Ectodermal cell (in vitro differentiated cells): ENCODE measurements at regions not wholly inside any gene's neighbourhood (a gene's known extent, or its start where the extent isn't known, plus 50 kb on each side); places are given as distances from the start of the nearest gene placed in this dataset.

Source experiments
- H3K27ac ChIP-seq: 2 replicates; pipeline ENCODE4 v1.7.0; 2013; ENCODE audit warnings: mild to moderate bottlenecking, low read depth, low read length; ENCODE audit not compliant: insufficient read depth, poor library complexity, severe bottlenecking
- H3K27me3 ChIP-seq: 2 replicates; pipeline ENCODE4 v1.7.0; 2013; ENCODE audit warnings: mild to moderate bottlenecking, low read length; ENCODE audit not compliant: insufficient read depth, control insufficient read depth, poor library complexity, severe bottlenecking
- H3K36me3 ChIP-seq: one replicate; pipeline ENCODE4 v1.7.0; 2013; ENCODE audit warnings: low read length; ENCODE audit not compliant: control insufficient read depth, insufficient read depth
- H3K4me1 ChIP-seq: one replicate; pipeline ENCODE4 v1.7.0; 2013; ENCODE audit warnings: low read length; ENCODE audit not compliant: control insufficient read depth, insufficient read depth
- H3K4me3 ChIP-seq: 2 replicates; pipeline ENCODE4 v1.7.0; 2013; ENCODE audit warnings: low read depth, low read length, control low read depth; ENCODE audit not compliant: insufficient read depth
- H3K9me3 ChIP-seq: 2 replicates; pipeline ENCODE4 v1.7.0; 2013; ENCODE audit warnings: mild to moderate bottlenecking, low read length, moderate library complexity; ENCODE audit not compliant: control insufficient read depth
- WGBS, 2 experiments: methylation state at CpG; one replicate each; pipeline ENCODE4 v1.1.7; 2013; ENCODE audit warnings: missing lambda C conversion rate in 2 of 2; 5-methylcytosine and 5-hydroxymethylcytosine counted together

DNA sequence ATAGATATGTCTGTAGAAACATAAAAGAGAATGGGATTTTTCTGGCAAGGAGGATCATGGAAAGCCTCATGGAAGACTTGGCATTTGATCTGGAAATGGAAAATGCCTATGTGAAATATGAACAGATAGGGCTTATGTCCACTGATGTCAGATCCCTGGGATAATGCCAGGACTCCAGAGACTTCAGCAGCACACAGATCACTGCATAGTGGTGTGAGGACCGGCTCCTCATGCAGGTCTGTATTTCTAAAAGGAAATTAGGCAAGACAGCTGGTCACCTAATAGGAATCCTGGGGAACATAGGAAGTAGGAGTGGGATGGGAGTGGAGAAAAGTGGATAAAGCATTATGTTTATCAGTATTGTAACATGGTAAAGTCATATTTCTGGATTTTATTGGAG lies 56.8 kb upstream of the IPO9 start:
- H3K4me1 ChIP-seq, result no peaks in the 10 kb centered on the region
- no peaks in the 10 kb centered on the region for H3K27me3 ChIP-seq
- no peak overlapping the region for H3K4me3 ChIP-seq
- H3K36me3 ChIP-seq, result peaks cover 10% of the 10 kb centered on the region
- H3K27ac ChIP-seq, result no peak overlapping the region
- 93 to 98% methylated on average over 1 of the region's 1 CpG for WGBS, 2 experiments
- H3K9me3 ChIP-seq, result no peaks in the 10 kb centered on the region

DNA sequence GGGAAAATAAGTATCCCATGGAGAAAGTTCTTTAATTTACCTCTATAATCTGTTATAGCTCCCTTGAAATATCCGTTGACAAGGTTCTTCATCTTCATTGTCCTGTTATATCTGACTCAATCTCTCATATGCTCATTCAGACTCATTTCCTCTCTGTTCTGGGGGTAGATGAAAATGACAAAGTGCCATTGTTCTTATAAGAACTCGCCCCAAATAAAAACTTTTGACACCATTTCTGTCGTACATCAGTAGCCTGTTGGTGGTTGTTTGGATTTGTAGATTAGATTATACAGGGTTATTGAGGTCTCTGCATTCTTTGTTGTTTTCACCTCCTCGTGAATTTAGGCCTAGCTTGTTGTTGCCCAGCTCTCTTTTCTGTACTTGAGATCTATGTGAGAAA lies 55.2 kb upstream of the IPO9 start:
- no peak overlapping the region for H3K27ac ChIP-seq
- 96 to 100% methylated on average over 3 to 4 of the region's 4 CpGs for WGBS, 2 experiments

DNA sequence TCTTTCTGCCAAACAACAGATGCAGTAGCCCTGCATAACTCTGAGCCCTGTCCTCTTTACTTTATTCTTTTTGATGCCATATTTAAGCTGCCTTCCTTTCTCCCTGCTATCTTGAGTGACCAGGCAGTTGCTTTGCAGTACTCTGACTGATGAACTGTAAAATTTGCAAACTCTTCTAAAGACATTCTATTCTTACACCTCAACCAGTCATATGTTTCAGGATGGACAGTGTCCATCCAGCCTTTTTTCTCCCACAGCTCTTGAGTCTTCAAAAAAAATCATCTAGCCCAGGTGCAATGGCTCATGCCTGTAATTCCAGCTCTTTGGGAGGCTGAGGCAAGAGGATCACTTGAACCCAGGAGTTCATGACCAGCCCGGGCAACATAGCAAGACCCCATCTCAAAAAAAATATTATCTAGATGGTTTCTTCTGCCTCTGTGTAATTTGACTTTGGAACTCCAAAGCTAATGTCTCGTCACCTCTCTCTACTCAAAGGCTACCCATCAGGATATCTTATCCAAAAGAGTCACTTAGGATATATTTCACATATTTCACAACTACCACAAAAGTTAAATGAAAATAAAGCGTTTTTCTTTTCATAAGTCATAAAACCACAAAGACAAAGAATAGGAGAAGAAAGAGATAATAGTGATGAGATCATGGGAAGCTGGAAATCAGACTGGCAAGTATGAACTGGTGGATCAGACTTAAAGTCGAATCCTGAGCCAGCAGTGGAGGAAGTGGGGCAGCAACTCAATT lies 54.6 kb upstream of the IPO9 start:
- H3K27me3 ChIP-seq, result no peaks in the 10 kb centered on the region
- H3K27ac ChIP-seq, result no peak overlapping the region
- H3K9me3 ChIP-seq, result no peaks in the 10 kb centered on the region
- H3K4me3 ChIP-seq, result no peak overlapping the region
- 65% methylated on average over 3 of the region's 4 CpGs for WGBS, 2 experiments
- H3K4me1 ChIP-seq, result no peaks in the 10 kb centered on the region
- H3K36me3 ChIP-seq, result peaks cover 6% of the 10 kb centered on the region

More for the DNA sequence above, 55.2 kb upstream of the IPO9 start:
- Histone ChIP-seq H3K9me3 (no peaks in the 10 kb centered on the region), H3K4me3 (no peak overlapping the region), H3K36me3 (peaks cover 6% of the 10 kb centered on the region), H3K27me3 (no peaks in the 10 kb centered on the region), H3K4me1 (no peaks in the 10 kb centered on the region)

DNA sequence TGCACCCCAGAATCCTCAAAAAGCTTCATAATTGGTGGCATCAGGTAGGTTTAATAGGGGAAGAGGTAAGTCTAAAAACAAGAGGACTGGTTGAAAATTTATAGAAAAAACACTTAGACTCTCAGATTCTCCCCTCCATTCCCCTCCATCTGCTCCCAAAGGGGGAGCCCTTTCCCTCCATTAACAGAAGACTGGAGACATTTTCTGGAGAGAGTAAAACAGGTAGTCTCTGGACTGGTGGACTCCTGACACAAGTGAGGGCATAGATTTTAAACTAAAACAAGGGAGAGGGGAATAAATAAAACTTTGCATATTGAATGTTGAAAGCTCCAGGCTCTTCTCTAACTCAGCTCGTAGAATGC lies 54.0 kb upstream of the IPO9 start:
- H3K4me1 ChIP-seq, result no peaks in the 10 kb centered on the region
- peaks cover 8% of the 10 kb centered on the region for H3K36me3 ChIP-seq
- H3K9me3 ChIP-seq, result no peaks in the 10 kb centered on the region
- no peak overlapping the region for H3K27ac ChIP-seq
- WGBS, 2 experiments, result 100% methylated on average over 1 of the region's 1 CpG
- H3K27me3 ChIP-seq, result no peaks in the 10 kb centered on the region
- H3K4me3 ChIP-seq, result no peak overlapping the region

DNA sequence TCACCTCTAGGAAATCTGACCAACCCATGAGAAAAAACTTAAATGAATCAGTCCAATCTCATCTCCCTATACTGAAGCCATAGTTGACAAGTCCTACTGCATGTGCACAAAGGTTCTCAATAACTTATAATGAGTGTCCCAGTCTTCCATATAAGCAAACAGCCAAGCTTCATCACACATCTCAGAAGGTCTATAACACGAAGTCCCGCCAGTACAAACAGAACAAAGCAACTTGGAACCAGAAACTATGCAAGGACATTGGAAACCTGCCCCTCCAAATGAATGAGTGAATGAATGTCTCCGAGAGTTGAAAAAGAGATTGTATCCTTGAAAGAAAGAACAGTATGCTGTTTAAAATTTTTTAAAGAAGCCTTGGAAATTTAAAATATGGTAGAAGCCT lies 53.6 kb upstream of the IPO9 start:
- Histone ChIP-seq H3K4me3 (no peak overlapping the region), H3K27ac (no peak overlapping the region), H3K27me3 (no peaks in the 10 kb centered on the region), H3K4me1 (no peaks in the 10 kb centered on the region), H3K36me3 (peaks cover 13% of the 10 kb centered on the region), H3K9me3 (no peaks in the 10 kb centered on the region)
- 97 to 100% methylated on average over 3 of the region's 3 CpGs for WGBS, 2 experiments

DNA sequence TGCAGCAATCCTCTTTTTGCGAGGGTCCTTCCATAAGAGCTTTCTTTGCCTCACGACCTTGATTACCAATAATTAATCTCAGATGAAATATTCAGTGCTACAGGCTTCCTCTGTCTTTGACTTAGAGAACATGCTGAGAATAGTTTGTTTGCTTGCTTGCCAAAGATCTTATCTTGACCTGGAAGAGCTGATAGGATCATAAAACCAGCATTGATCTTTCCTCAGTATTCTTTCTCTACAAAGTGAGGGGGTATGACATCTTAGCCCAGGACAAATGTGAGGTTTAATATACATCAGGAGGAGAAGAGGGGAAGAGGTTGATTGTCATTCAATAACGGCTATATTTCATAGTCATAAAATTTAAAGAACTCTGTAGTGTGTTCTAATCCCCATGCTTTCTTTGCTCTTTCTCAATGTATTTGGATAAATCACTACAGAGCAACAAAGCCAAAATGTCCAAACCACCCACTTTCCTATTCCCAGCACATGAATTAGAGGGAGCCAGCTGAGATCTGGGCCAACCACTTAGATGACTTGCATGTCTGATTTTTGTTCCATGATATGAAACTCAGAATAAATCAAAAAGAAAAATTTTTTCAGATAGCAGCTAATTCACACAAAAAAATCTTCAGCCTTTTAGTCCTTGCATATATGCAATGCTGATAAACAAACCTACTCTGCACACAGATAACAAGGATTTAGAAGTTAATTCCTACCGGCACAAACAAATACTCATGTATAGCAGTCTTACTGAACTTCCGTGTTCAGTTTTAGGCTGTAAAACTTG lies 50.5 kb upstream of the IPO9 start:
- H3K9me3 ChIP-seq, result no peaks in the 10 kb centered on the region
- no peak overlapping the region for H3K4me3 ChIP-seq
- peaks cover 38% of the 10 kb centered on the region for H3K36me3 ChIP-seq
- no peaks in the 10 kb centered on the region for H3K27me3 ChIP-seq
- 66 to 79% methylated on average over 4 to 5 of the region's 5 CpGs for WGBS, 2 experiments
- H3K4me1 ChIP-seq, result no peaks in the 10 kb centered on the region
- H3K27ac ChIP-seq, result no peak overlapping the region
